IMR-90 (cell line): ENCODE measurements at regions not wholly inside any gene's neighbourhood (a gene's known extent, or its start where the extent isn't known, plus 50 kb on each side); places are given as distances from the start of the nearest gene placed in this dataset.

Source experiments
- ATAC-seq: fragments of 200-7000 bp; cut with Tn5 transposase; 2 replicates; pipeline ENCODE4 v1.9.1; 2020; ENCODE audit warnings: low read depth, mild to moderate bottlenecking, moderate library complexity
- BruUV-seq: library from RNA; stranded (reverse); fragments of 400-500 nt; replicated peaks from 2 replicates; lab custom pipeline; 2021; lab: Mats Ljungman, UMichigan
- CTCF ChIA-PET: fragments of 300-600 bp; formaldehyde crosslinking; extraction: SDS; loops from one replicate; lab custom pipeline; 2021; ENCODE audit warnings: antibody characterized with exemption; lab: Yijun Ruan, JAX
- POLR2A ChIA-PET: fragments of 300-600 bp; sonication (Branson Sonifier 250); formaldehyde crosslinking; loops from one replicate; lab custom pipeline; 2022; ENCODE audit warnings: antibody characterized with exemption; ENCODE audit not compliant: unreplicated experiment; lab: Charles Lee
- DNase-seq: peaks from one replicate; pipeline ENCODE4 v3.0.0; 2013
- H2AFZ ChIP-seq: replicated peaks from 2 replicates; pipeline ENCODE3; 2013; ENCODE audit warnings: low read length, mild to moderate bottlenecking; ENCODE audit not compliant: poor library complexity
- H2AK5ac ChIP-seq: 2 replicates; pipeline ENCODE4 v1.6.1; 2013; ENCODE audit warnings: low read depth, low read length, inconsistent platforms
- H2AK9ac ChIP-seq: replicated peaks from 2 replicates; pipeline ENCODE3; 2013; ENCODE audit warnings: mild to moderate bottlenecking, low read depth, low read length, moderate library complexity; ENCODE audit not compliant: poor library complexity
- H2BK120ac ChIP-seq: 2 replicates; pipeline ENCODE4 v1.6.1; 2013; ENCODE audit warnings: low read depth, low read length, inconsistent platforms
- H2BK15ac ChIP-seq: 3 replicates; pipeline ENCODE4 v1.6.1; 2013; ENCODE audit warnings: low read depth, low read length, inconsistent platforms
- H2BK20ac ChIP-seq: 2 replicates; pipeline ENCODE4 v1.6.1; 2013; ENCODE audit warnings: low read depth, mild to moderate bottlenecking, inconsistent platforms, low read length, moderate library complexity
- H2BK5ac ChIP-seq: 2 replicates; pipeline ENCODE4 v1.6.1; 2013; ENCODE audit warnings: mild to moderate bottlenecking, low read depth, low read length, inconsistent platforms; ENCODE audit not compliant: poor library complexity, severe bottlenecking
- H3K14ac ChIP-seq: replicated peaks from 2 replicates; pipeline ENCODE4 v1.6.1; 2013; ENCODE audit warnings: low read depth, low read length, inconsistent platforms
- H3K18ac ChIP-seq: 2 replicates; pipeline ENCODE4 v1.6.1; 2013; ENCODE audit warnings: low read depth, low read length, control low read depth
- H3K23ac ChIP-seq: 2 replicates; pipeline ENCODE4 v1.6.1; 2013; ENCODE audit warnings: low read depth, low read length, inconsistent platforms
- H3K27ac ChIP-seq: 2 replicates; pipeline ENCODE4 v1.5.1; 2013; ENCODE audit warnings: mild to moderate bottlenecking, control low read depth, low read length; ENCODE audit not compliant: insufficient read depth
- H3K27me3 ChIP-seq: 2 replicates; pipeline ENCODE4 v1.6.1; 2013; ENCODE audit warnings: low read length; ENCODE audit not compliant: control insufficient read depth, insufficient read depth
- H3K36me3 ChIP-seq: 2 replicates; pipeline ENCODE4 v1.6.1; 2013; ENCODE audit warnings: low read length, mixed read lengths; ENCODE audit not compliant: control insufficient read depth, insufficient read depth
- H3K4ac ChIP-seq: 2 replicates; pipeline ENCODE4 v1.6.1; 2013; ENCODE audit warnings: low read depth, low read length, inconsistent platforms
- H3K4me1 ChIP-seq: 2 replicates; pipeline ENCODE4 v1.6.1; 2013; ENCODE audit warnings: low read length, mixed read lengths; ENCODE audit not compliant: control insufficient read depth, insufficient read depth
- H3K4me2 ChIP-seq: 2 replicates; pipeline ENCODE4 v1.6.1; 2013; ENCODE audit warnings: low read depth, mild to moderate bottlenecking, control low read depth, low read length, moderate library complexity
- H3K4me3 ChIP-seq: 2 replicates; pipeline ENCODE4 v1.5.1; 2013; ENCODE audit warnings: low read depth, mild to moderate bottlenecking, control low read depth, low read length, moderate library complexity; ENCODE audit not compliant: insufficient read depth
- H3K56ac ChIP-seq: 2 replicates; pipeline ENCODE4 v1.6.1; 2013; ENCODE audit warnings: low read length, inconsistent platforms; ENCODE audit not compliant: insufficient read depth; ENCODE audit errors: extremely low read depth
- H3K79me1 ChIP-seq, 2 experiments: 2 replicates each; pipeline ENCODE4 v1.6.1; 2013; ENCODE audit warnings: low read length in 2 of 2, inconsistent platforms in 1 of 2, low read depth in 1 of 2
- H3K9ac ChIP-seq: 2 replicates; pipeline ENCODE4 v1.6.1; 2013; ENCODE audit warnings: low read depth, low read length, control low read depth
- H3K9me1 ChIP-seq: 2 replicates; pipeline ENCODE4 v1.6.1; 2013; ENCODE audit warnings: low read length, inconsistent platforms; ENCODE audit not compliant: insufficient read depth
- H3K9me3 ChIP-seq: 2 replicates; pipeline ENCODE4 v1.6.1; 2013; ENCODE audit warnings: low read length; ENCODE audit not compliant: control insufficient read depth, insufficient read depth
- H4K20me1 ChIP-seq: 2 replicates; pipeline ENCODE4 v1.6.1; 2013; ENCODE audit warnings: low read length, inconsistent platforms; ENCODE audit not compliant: insufficient read depth
- H4K5ac ChIP-seq: 2 replicates; pipeline ENCODE4 v1.6.1; 2013; ENCODE audit warnings: mild to moderate bottlenecking, low read depth, low read length, control low read depth
- H4K8ac ChIP-seq, 2 experiments: 2 replicates each; pipeline ENCODE4 v1.6.1; 2013; ENCODE audit warnings: low read depth in 2 of 2, low read length in 2 of 2, control low read depth in 1 of 2, inconsistent platforms in 1 of 2
- H4K91ac ChIP-seq: 2 replicates; pipeline ENCODE4 v1.6.1; 2013; ENCODE audit warnings: low read depth, low read length, inconsistent platforms; ENCODE audit not compliant: insufficient read depth
- BHLHE40 ChIP-seq: fragments of 150-350 bp; IDR thresholded peaks from 2 replicates; pipeline ENCODE4 v1.6.1; 2016; ENCODE audit warnings: mild to moderate bottlenecking, low read depth, low read length
- CEBPB ChIP-seq: IDR thresholded peaks from 2 replicates; pipeline ENCODE4 v1.6.1; 2012; ENCODE audit warnings: low read depth, low read length, improper control_type of control experiment
- CHD1 ChIP-seq: IDR thresholded peaks from 2 replicates; pipeline ENCODE4 v1.6.1; 2012; ENCODE audit warnings: low read depth, low read length, improper control_type of control experiment
- CTCF ChIP-seq: conservative IDR thresholded peaks from 2 replicates; pipeline ENCODE4 v1.5.1; 2012; ENCODE audit warnings: mild to moderate bottlenecking, low read depth, low read length, improper control_type of control experiment
- FOS ChIP-seq: fragments of 150-350 bp; IDR thresholded peaks from 2 replicates; pipeline ENCODE4 v1.6.1; 2016; ENCODE audit warnings: low read depth, low read length
- MAFK ChIP-seq: IDR thresholded peaks from 2 replicates; pipeline ENCODE4 v1.6.1; 2012; ENCODE audit warnings: low read depth, low read length, improper control_type of control experiment
- MAZ ChIP-seq: IDR thresholded peaks from 2 replicates; pipeline ENCODE4 v1.6.1; 2012; ENCODE audit warnings: low read depth, mild to moderate bottlenecking, low read length, improper control_type of control experiment, moderate library complexity, borderline replicate concordance
- MXI1 ChIP-seq: IDR thresholded peaks from 2 replicates; pipeline ENCODE4 v1.6.1; 2012; ENCODE audit warnings: low read depth, mild to moderate bottlenecking, low read length, moderate library complexity, borderline replicate concordance
- NFE2L2 ChIP-seq: fragments of 150-350 bp; IDR thresholded peaks from 2 replicates; pipeline ENCODE4 v1.6.1; 2016; ENCODE audit warnings: low read depth, mild to moderate bottlenecking, low read length
- POLR2A ChIP-seq: IDR thresholded peaks from 2 replicates; pipeline ENCODE4 v1.6.1; 2012; ENCODE audit warnings: mild to moderate bottlenecking, low read depth, low read length
- RCOR1 ChIP-seq: IDR thresholded peaks from 2 replicates; pipeline ENCODE4 v1.6.1; 2012; ENCODE audit warnings: mild to moderate bottlenecking, low read length, improper control_type of control experiment; ENCODE audit not compliant: insufficient replicate concordance
- RFX5 ChIP-seq: IDR thresholded peaks from 2 replicates; pipeline ENCODE4 v1.8.0; 2012; ENCODE audit warnings: low read depth, mild to moderate bottlenecking, low read length, moderate library complexity
- SMC3 ChIP-seq: fragments of 150-350 bp; IDR thresholded peaks from 2 replicates; pipeline ENCODE4 v1.6.1; 2016; ENCODE audit warnings: low read depth, mild to moderate bottlenecking, antibody characterized with exemption, low read length, moderate library complexity
- WGBS, 2 experiments: methylation state at CpG; one replicate each; pipeline versions ENCODE4 v1.1.5 to v1.1.7; 2013; ENCODE audit warnings: missing lambda C conversion rate in 2 of 2; ENCODE audit not compliant: insufficient read length in 1 of 2; ENCODE audit errors: extremely low coverage in 2 of 2; 5-methylcytosine and 5-hydroxymethylcytosine counted together
- dilution Hi-C: fragments of 300-500 bp; cut with HindIII; formaldehyde crosslinking; loops from one replicate; pipeline ENCODE4 v1.14.3; 2018; ENCODE audit warnings: low sequenced_read_pairs; ENCODE audit not compliant: unreplicated experiment
- in situ Hi-C: fragments of 300-500 bp; cut with MboI; formaldehyde crosslinking; loops from 3 replicates; pipeline ENCODE4 v1.14.3; 2019; ENCODE audit warnings: low sequenced_read_pairs, inconsistent platforms, mixed read lengths
- intact Hi-C: fragments of 100-400 bp; cut with micrococcal nuclease; formaldehyde crosslinking; loops from 2 replicates; pipeline ENCODE4 v1.10.0; 2022
- TF ChIP-seq, protein P1 (sequence below): fragments of 150-350 bp; IDR thresholded peaks from 2 replicates; pipeline ENCODE4 v1.6.1; 2017; ENCODE audit warnings: mild to moderate bottlenecking, antibody characterized with exemption, low read length, low read depth

DNA sequence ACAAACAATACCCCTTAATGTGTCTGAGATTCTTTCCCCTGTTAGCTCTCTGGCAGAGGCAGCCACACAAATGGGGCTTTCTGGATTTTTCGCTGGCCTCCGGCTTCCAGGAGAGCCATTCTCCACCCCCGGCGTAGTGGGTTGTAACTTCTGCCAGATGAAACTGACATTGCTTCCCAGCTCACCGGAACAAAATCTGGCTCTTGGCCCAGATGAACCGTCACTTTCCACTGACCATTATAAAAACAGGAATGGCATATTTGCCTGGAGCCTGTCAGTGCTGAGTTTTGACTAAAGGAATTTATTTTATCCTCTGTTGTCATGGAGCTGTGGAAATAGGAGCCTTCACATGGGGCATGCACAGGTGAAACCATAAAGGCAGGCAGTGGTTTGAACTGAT is 120.6 kb upstream of the GPR12 start:
- ChIA-PET POLR2A (no interaction called here), CTCF (no interaction called here)
- no peak overlapping the region for H2AK5ac ChIP-seq
- 15% methylated on average over 4 of the region's 6 CpGs; no CpG with 5 or more reads in 1 of the 2 experiments for WGBS, 2 experiments
- no peaks in the 10 kb centered on the region; the same call in 1 of the 2 replicates for H3K9me3 ChIP-seq
- no peak overlapping the region for H2BK5ac ChIP-seq
- no peak overlapping the region for H4K8ac ChIP-seq
- H4K5ac ChIP-seq = no peak overlapping the region
- no peak overlapping the region for H3K4ac ChIP-seq
- peak overlapping the region; percentile 22; the same call in 1 of the 2 replicates for H3K4me2 ChIP-seq
- ATAC-seq (no peak), DNase-seq (peak; percentile 47)
- no peak overlapping the region for H2BK20ac ChIP-seq
- intact Hi-C loops (no loop called here), dilution Hi-C loops (no loop called here), in situ Hi-C loops (loop anchor here (25.0 kb wide), 1 partner anchor 694 kb away; no protein-coding TSS in a partner anchor)
- no peak overlapping the region for H2AK9ac ChIP-seq
- H3K27ac ChIP-seq = no peak overlapping the region
- H3K56ac ChIP-seq = no peak overlapping the region
- H3K14ac ChIP-seq = no peak overlapping the region
- 0 out of 2 replicates have a peak overlapping the region, but pooled peaks have one; percentile 11 for H3K4me3 ChIP-seq
- no peak for TF ChIP-seq MAZ
- no peak for TF ChIP-seq MAFK
- no peak for TF ChIP-seq CTCF
- TF ChIP-seq NFE2L2 = no peak
- TF ChIP-seq BHLHE40 = no peak
- no peak for TF ChIP-seq POLR2A
- TF ChIP-seq, protein P1, sequence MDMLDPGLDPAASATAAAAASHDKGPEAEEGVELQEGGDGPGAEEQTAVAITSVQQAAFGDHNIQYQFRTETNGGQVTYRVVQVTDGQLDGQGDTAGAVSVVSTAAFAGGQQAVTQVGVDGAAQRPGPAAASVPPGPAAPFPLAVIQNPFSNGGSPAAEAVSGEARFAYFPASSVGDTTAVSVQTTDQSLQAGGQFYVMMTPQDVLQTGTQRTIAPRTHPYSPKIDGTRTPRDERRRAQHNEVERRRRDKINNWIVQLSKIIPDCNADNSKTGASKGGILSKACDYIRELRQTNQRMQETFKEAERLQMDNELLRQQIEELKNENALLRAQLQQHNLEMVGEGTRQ = no peak
- TF ChIP-seq CHD1 = no peak
- TF ChIP-seq CEBPB = no peak
- TF ChIP-seq RCOR1 = no peak
- no peak for TF ChIP-seq FOS
- TF ChIP-seq SMC3 = no peak
- TF ChIP-seq MXI1 = no peak
- no peak for TF ChIP-seq RFX5
- peak overlapping the region; percentile 34 for H2AFZ ChIP-seq
- no TSS peak for BruUV-seq
- H3K79me1 ChIP-seq = no peaks in the 10 kb centered on the region
- H2BK120ac ChIP-seq = no peak overlapping the region
- no peaks in the 10 kb centered on the region for H3K4me1 ChIP-seq
- H3K9me1 ChIP-seq = no peaks in the 10 kb centered on the region
- H3K36me3 ChIP-seq = no peaks in the 10 kb centered on the region
- H3K23ac ChIP-seq = no peak overlapping the region
- peaks cover 12% of the 10 kb centered on the region for H3K27me3 ChIP-seq
- H4K91ac ChIP-seq = no peak overlapping the region
- no peak overlapping the region for H3K18ac ChIP-seq
- no peak overlapping the region for H3K9ac ChIP-seq
- no peaks in the 10 kb centered on the region for H4K20me1 ChIP-seq
- H2BK15ac ChIP-seq = no peak overlapping the region
